Calu3 (cell line): ENCODE measurements at regions not wholly inside any gene's neighbourhood (a gene's known extent, or its start where the extent isn't known, plus 50 kb on each side); places are given as distances from the start of the nearest gene placed in this dataset.

Experiments
- BruUV-seq: library from RNA; stranded (reverse); fragments of 400-500 nt; replicated peaks from 2 replicates; lab custom pipeline; 2021; lab: Mats Ljungman, UMichigan
- CTCF ChIA-PET: fragments of 300-600 bp; sonication (Branson Sonifier 250); formaldehyde crosslinking; loops from one replicate; lab custom pipeline; 2022; ENCODE audit warnings: antibody characterized with exemption; lab: Charles Lee
- DNase-seq: peaks from one replicate; pipeline ENCODE4 v3.0.0; 2022
- H3K27ac Mint-ChIP-seq: one replicate; pipeline ENCODE4 v1.8.0; 2022; ENCODE audit warnings: mixed read lengths; ENCODE audit not compliant: unreplicated experiment
- H3K27me3 Mint-ChIP-seq: one replicate; pipeline ENCODE4 v1.8.0; 2022; ENCODE audit warnings: mixed read lengths; ENCODE audit not compliant: unreplicated experiment
- H3K36me3 Mint-ChIP-seq: one replicate; pipeline ENCODE4 v1.8.0; 2022; ENCODE audit warnings: mild to moderate bottlenecking, moderate library complexity, mixed read lengths; ENCODE audit not compliant: insufficient read depth, unreplicated experiment
- H3K4me1 Mint-ChIP-seq: one replicate; pipeline ENCODE4 v1.8.0; 2022; ENCODE audit warnings: mild to moderate bottlenecking, low read depth, mixed read lengths; ENCODE audit not compliant: unreplicated experiment
- H3K4me3 Mint-ChIP-seq: one replicate; pipeline ENCODE4 v1.8.0; 2022; ENCODE audit warnings: mild to moderate bottlenecking, low read depth, moderate library complexity, mixed read lengths; ENCODE audit not compliant: unreplicated experiment
- H3K9me3 Mint-ChIP-seq: one replicate; pipeline ENCODE4 v1.8.0; 2022; ENCODE audit warnings: low read depth, mixed read lengths; ENCODE audit not compliant: unreplicated experiment
- CTCF ChIP-seq: fragments of 200-600 bp; IDR thresholded peaks from one replicate; pipeline ENCODE4 v1.8.0; 2022; ENCODE audit warnings: antibody characterized with exemption; ENCODE audit not compliant: unreplicated experiment
- intact Hi-C: fragments of 100-400 bp; cut with micrococcal nuclease; formaldehyde crosslinking; loops from one replicate; pipeline ENCODE4 v1.10.0; 2022; ENCODE audit not compliant: unreplicated experiment

- DNase-seq: no peak
- peaks cover 52% of the 10 kb centered on the region for H3K27me3 Mint-ChIP-seq
- H3K9me3 Mint-ChIP-seq: no peaks in the 10 kb centered on the region
- no peaks in the 10 kb centered on the region for H3K36me3 Mint-ChIP-seq
- intact Hi-C loops: no loop called here
- no peak overlapping the region for H3K27ac Mint-ChIP-seq
- BruUV-seq: no TSS peak
- H3K4me3 Mint-ChIP-seq: no peak overlapping the region
- H3K4me1 Mint-ChIP-seq: no peaks in the 10 kb centered on the region
- CTCF ChIA-PET: no interaction called here
- no peak for TF ChIP-seq CTCF
These were observed 93.6 kb downstream of the OTX2 start for GRCh38 chr14:56716705-56717104.

- no peak for TF ChIP-seq CTCF
- DNase-seq: no peak
- Mint-ChIP-seq H3K4me3 (no peak overlapping the region), H3K9me3 (no peaks in the 10 kb centered on the region), H3K36me3 (no peaks in the 10 kb centered on the region), H3K27me3 (peaks cover 46% of the 10 kb centered on the region), H3K27ac (no peak overlapping the region), H3K4me1 (no peaks in the 10 kb centered on the region)
- intact Hi-C loops: no loop called here
- no TSS peak for BruUV-seq
- CTCF ChIA-PET: no interaction called here
These were observed 94.3 kb downstream of the OTX2 start for GRCh38 chr14:56715938-56716337.

- Mint-ChIP-seq H3K4me1 (no peaks in the 10 kb centered on the region), H3K36me3 (no peaks in the 10 kb centered on the region), H3K4me3 (no peak overlapping the region), H3K9me3 (no peaks in the 10 kb centered on the region), H3K27ac (no peak overlapping the region), H3K27me3 (peaks cover 57% of the 10 kb centered on the region)
- no peak for DNase-seq
- BruUV-seq: no TSS peak
- CTCF ChIA-PET: interaction anchor here (0.9 kb wide), 1 partner anchor 9 kb away, joined by 3 read pairs; no protein-coding TSS in a partner anchor
- intact Hi-C loops: no loop called here
- no peak for TF ChIP-seq CTCF
These were observed 101.1 kb downstream of the OTX2 start for GRCh38 chr14:56709201-56709600.

GRCh38 chr14:56708704-56709103 is 101.6 kb downstream of the OTX2 start:
- H3K27ac Mint-ChIP-seq: no peak overlapping the region
- CTCF ChIA-PET: no interaction called here
- intact Hi-C loops: no loop called here
- H3K36me3 Mint-ChIP-seq: no peaks in the 10 kb centered on the region
- no peaks in the 10 kb centered on the region for H3K4me1 Mint-ChIP-seq
- no peak for TF ChIP-seq CTCF
- H3K4me3 Mint-ChIP-seq: no peak overlapping the region
- peaks cover 55% of the 10 kb centered on the region for H3K27me3 Mint-ChIP-seq
- no peaks in the 10 kb centered on the region for H3K9me3 Mint-ChIP-seq
- BruUV-seq: no TSS peak
- no peak for DNase-seq

- Mint-ChIP-seq H3K4me1 (no peaks in the 10 kb centered on the region), H3K27me3 (peaks cover 36% of the 10 kb centered on the region), H3K36me3 (no peaks in the 10 kb centered on the region), H3K27ac (no peak overlapping the region), H3K4me3 (no peak overlapping the region), H3K9me3 (no peaks in the 10 kb centered on the region)
- CTCF ChIA-PET: no interaction called here
- no TSS peak for BruUV-seq
- intact Hi-C loops: no loop called here
- no peak for TF ChIP-seq CTCF
- DNase-seq: no peak
These were observed 106.3 kb downstream of the OTX2 start for GRCh38 chr14:56703947-56704346.
